DOHH2 (cell line): ENCODE measurements at regions not wholly inside any gene's neighbourhood (a gene's known extent, or its start where the extent isn't known, plus 50 kb on each side); places are given as distances from the start of the nearest gene placed in this dataset.

Source experiments
- CTCF ChIP-seq: fragments of 200-600 bp; sonication (generic); IDR thresholded peaks from one replicate; pipeline ENCODE4 v1.5.1; 2014; ENCODE audit warnings: antibody characterized with exemption, mild to moderate bottlenecking, low read depth, low read length; ENCODE audit not compliant: poor library complexity, severe bottlenecking
- EZH2phosphoT487 ChIP-seq: fragments of 200-600 bp; sonication (generic); IDR thresholded peaks from 2 replicates; pipeline ENCODE4 v1.6.1; 2017; ENCODE audit warnings: borderline replicate concordance, mild to moderate bottlenecking, antibody characterized with exemption, low read length, moderate library complexity, mixed read lengths

- TF ChIP-seq CTCF (no peak), EZH2phosphoT487 (no peak)
Observed at GRCh38 chr15:62452667-62453066, 287.6 kb upstream of the C2CD4B start.
